ENCODE measurements at regions not wholly inside any gene's neighbourhood (a gene's known extent, or its start where the extent isn't known, plus 50 kb on each side); places are given as distances from the start of the nearest gene placed in this dataset.

- TF ChIP-seq HCFC1 (IDR thresholded peaks at IDR 0.05; ENCODE audit: low read length) (no peak), PML (IDR thresholded peaks at IDR 0.05; ENCODE audit: low read length) (no peak), GABPA (IDR thresholded peaks at IDR 0.05; ENCODE audit: low read depth) (no peak), CBFB (IDR thresholded peaks at IDR 0.05; ENCODE audit: low read depth) (no peak), NFYB (IDR thresholded peaks at IDR 0.05; ENCODE audit: insufficient read depth, low read depth, low read length) (no peak), ATF2 (IDR thresholded peaks at IDR 0.05; ENCODE audit: low read length) (no peak)
Observed at GRCh38 chr5:87746891-87747377, 334.2 kb upstream of the CCNH start (continued).

- in situ Hi-C loops (cut with MboI) = no loop called here
- ATAC-seq (no peak), FAIRE-seq (no peak), DNase-seq (ENCODE audit: low read depth, low spot score) (no peak)
- ChIA-PET RAD21 (ENCODE audit: unreplicated experiment) (no interaction called here), POLR2A (no interaction called here), CTCF (no interaction called here), SMC1A (ENCODE audit: uncharacterized antibody, unreplicated experiment) (no interaction called here)
- Histone ChIP-seq H3K9ac (ENCODE audit: control insufficient read depth, insufficient read depth, low read length) (no peak overlapping the region), H3K9me3 (replicated peaks; ENCODE audit: control insufficient read depth, insufficient read depth, low read length) (no peaks in the 10 kb centered on the region), H3K36me3 (ENCODE audit: control insufficient read depth in 2 of 2, insufficient read depth in 2 of 2, low read length in 1 of 2) (no peaks in the 10 kb centered on the region), H3K4me1 (ENCODE audit: control insufficient read depth, insufficient read depth, low read length) (no peaks in the 10 kb centered on the region), H3K27me3 (replicated peaks in 1 of 2; ENCODE audit: control insufficient read depth in 2 of 2, insufficient read depth in 2 of 2, low read length in 1 of 2) (no peaks in the 10 kb centered on the region), H3K4me2 (ENCODE audit: control insufficient read depth, insufficient read depth) (no peak overlapping the region), H4K20me1 (ENCODE audit: control insufficient read depth, insufficient read depth) (no peaks in the 10 kb centered on the region), H3K4me3 (no peak overlapping the region), H2AFZ (ENCODE audit: control insufficient read depth, low read depth, low read length) (no peak overlapping the region), H3K79me2 (ENCODE audit: control insufficient read depth, insufficient read depth, low read length) (no peaks in the 10 kb centered on the region), H3K27ac (ENCODE audit: control insufficient read depth, insufficient read depth) (no peak overlapping the region)
- intact Hi-C loops (cut with micrococcal nuclease; ENCODE audit: unreplicated experiment) = no loop called here
- no TSS peak for BruUV-seq (replicated peaks)
- no peak for TF ChIP-seq RAD51 (IDR thresholded peaks at IDR 0.05)
- no peak for TF ChIP-seq SMAD5 (IDR thresholded peaks at IDR 0.05; ENCODE audit: low read depth)
- TF ChIP-seq ZNF207 (IDR thresholded peaks at IDR 0.05; ENCODE audit: borderline replicate concordance) = no peak
- no peak for TF ChIP-seq RUNX3 (IDR thresholded peaks at IDR 0.05; ENCODE audit: low read length)
- TF ChIP-seq NFXL1 (IDR thresholded peaks at IDR 0.05; ENCODE audit: borderline replicate concordance) = no peak
- no peak for TF ChIP-seq EGR1 (IDR thresholded peaks at IDR 0.05; ENCODE audit: borderline replicate concordance in 1 of 2, low read depth in 2 of 2, low read length in 2 of 2)
- no peak for TF ChIP-seq ATF7 (IDR thresholded peaks at IDR 0.05; ENCODE audit: low read depth)
- TF ChIP-seq MTA3 (IDR thresholded peaks at IDR 0.05; ENCODE audit: borderline replicate concordance, low read length) = no peak
Observed at GRCh38 chr5:87746341-87746740, 333.6 kb upstream of the CCNH start.

Measured in GM12878 (cell line).